Activated CD8-positive, alpha-beta T cell treated with anti-CD3 and anti-CD28 coated beads, Interleukin-2, amount 10 ng/mL, durations not matched to agents 7 days and 5 days (primary cell): ENCODE measurements at regions not wholly inside any gene's neighbourhood (a gene's known extent, or its start where the extent isn't known, plus 50 kb on each side); places are given as distances from the start of the nearest gene placed in this dataset.

Experiments
- ATAC-seq: fragments of 150-1000 bp; cut with Tn5 transposase; one replicate; pipeline ENCODE4 v1.10.0; 2021; ENCODE audit warnings: moderate library complexity
- CTCF ChIA-PET: fragments of 350-600 bp; sonication (Branson Sonifier 250); formaldehyde crosslinking; loops from one replicate; lab custom pipeline; 2021; ENCODE audit warnings: antibody characterized with exemption; lab: Charles Lee
- POLR2A ChIA-PET: fragments of 350-600 bp; sonication (Branson Sonifier 250); formaldehyde crosslinking; loops from one replicate; lab custom pipeline; 2021; ENCODE audit warnings: antibody characterized with exemption; lab: Charles Lee
- DNase-seq: peaks from one replicate; pipeline ENCODE4 v3.0.0-alpha.2; 2020
- H3K27ac Mint-ChIP-seq: one replicate; pipeline ENCODE4 v1.8.0; 2021; ENCODE audit warnings: mild to moderate bottlenecking, mixed read lengths
- H3K27me3 Mint-ChIP-seq: one replicate; pipeline ENCODE4 v1.8.0; 2021; ENCODE audit warnings: low read depth, mixed read lengths
- H3K36me3 Mint-ChIP-seq: one replicate; pipeline ENCODE4 v1.8.0; 2021; ENCODE audit warnings: low read depth, mixed read lengths
- H3K4me1 Mint-ChIP-seq: one replicate; pipeline ENCODE4 v1.8.0; 2021; ENCODE audit warnings: low read depth, mixed read lengths
- H3K4me3 Mint-ChIP-seq: one replicate; pipeline ENCODE4 v1.8.0; 2021; ENCODE audit warnings: mild to moderate bottlenecking, mixed read lengths
- H3K9me3 Mint-ChIP-seq: one replicate; pipeline ENCODE4 v1.8.0; 2022; ENCODE audit warnings: mixed read lengths; ENCODE audit not compliant: insufficient read depth

DNA sequence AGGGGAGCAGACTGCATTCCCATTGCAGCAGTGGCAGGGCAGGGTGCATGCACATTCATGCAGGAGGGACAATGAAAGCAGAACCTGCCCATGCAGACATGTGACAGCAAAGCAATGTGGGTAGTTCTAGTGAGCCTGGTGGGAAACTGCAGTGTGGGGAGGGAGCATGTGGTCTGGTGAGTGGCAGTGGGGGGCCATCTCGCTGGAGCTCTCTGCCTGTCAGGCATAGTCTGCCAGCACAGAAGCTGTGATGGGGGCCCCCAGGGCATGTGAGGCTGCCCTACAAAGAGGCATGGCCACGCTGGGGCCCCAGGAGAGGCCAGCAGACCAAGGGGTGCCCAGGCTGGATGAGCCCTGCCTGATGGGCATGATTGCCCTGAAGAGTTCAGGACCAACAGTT, 579.7 kb downstream of the PTPRC start:
- Mint-ChIP-seq H3K27ac (no peak overlapping the region), H3K27me3 (no peaks in the 10 kb centered on the region), H3K9me3 (peaks cover 4% of the 10 kb centered on the region), H3K4me1 (peaks cover 4% of the 10 kb centered on the region), H3K36me3 (no peaks in the 10 kb centered on the region), H3K4me3 (no peak overlapping the region)
- ATAC-seq (no peak), DNase-seq (no peak)
- POLR2A ChIA-PET = no interaction called here
- CTCF ChIA-PET = interaction anchor here (1.6 kb wide), 1 partner anchor 105 kb away, joined by 6 read pairs; no protein-coding TSS in a partner anchor

DNA sequence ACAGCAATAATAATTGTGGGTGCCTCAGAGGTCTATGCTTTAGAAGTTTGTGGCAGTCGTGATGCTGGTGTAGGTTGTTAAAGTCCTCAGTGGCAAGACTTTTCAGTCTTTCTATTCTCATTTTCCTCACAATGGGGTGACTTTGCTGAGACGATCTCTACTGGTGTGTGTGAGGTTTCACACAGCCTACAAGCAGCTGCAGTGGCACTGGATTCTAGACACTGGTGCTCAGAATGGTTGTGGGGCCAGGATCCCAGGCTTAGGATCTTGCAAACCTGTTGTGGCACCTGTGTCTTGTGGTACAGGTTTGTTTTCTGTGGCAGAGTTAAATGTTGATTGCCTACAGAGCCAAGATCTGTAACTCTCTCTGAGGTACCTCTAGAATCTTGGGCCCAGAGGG, 581.2 kb downstream of the PTPRC start:
- H3K36me3 Mint-ChIP-seq = no peaks in the 10 kb centered on the region
- POLR2A ChIA-PET = interaction anchor here (0.5 kb wide), 1 partner anchor 284 kb away, joined by 3 read pairs; no protein-coding TSS in a partner anchor
- no peak overlapping the region for H3K4me3 Mint-ChIP-seq
- CTCF ChIA-PET = interaction anchor here (2.3 kb wide), 1 partner anchor 23 kb away, joined by 10 read pairs; no protein-coding TSS in a partner anchor
- no peak for DNase-seq
- ATAC-seq = no peak
- no peak overlapping the region for H3K27ac Mint-ChIP-seq
- H3K27me3 Mint-ChIP-seq = no peaks in the 10 kb centered on the region
- H3K9me3 Mint-ChIP-seq = peaks cover 4% of the 10 kb centered on the region
- peaks cover 4% of the 10 kb centered on the region for H3K4me1 Mint-ChIP-seq

- ATAC-seq (no peak), DNase-seq (no peak)
- ChIA-PET CTCF (interaction anchor here (2.3 kb wide), 1 partner anchor 22 kb away, joined by 10 read pairs; no protein-coding TSS in a partner anchor), POLR2A (no interaction called here)
- Mint-ChIP-seq H3K9me3 (peaks cover 4% of the 10 kb centered on the region), H3K4me1 (peaks cover 12% of the 10 kb centered on the region), H3K27ac (no peak overlapping the region), H3K36me3 (peaks cover 2% of the 10 kb centered on the region), H3K27me3 (no peaks in the 10 kb centered on the region), H3K4me3 (no peak overlapping the region)
Observed at GRCh38 chr1:199221371-199222150, 582.7 kb downstream of the PTPRC start.

GRCh38 chr1:199223936-199224335, 585.1 kb downstream of the PTPRC start:
- DNase-seq (no peak), ATAC-seq (no peak)
- ChIA-PET POLR2A (no interaction called here), CTCF (interaction anchor here (1.7 kb wide), 1 partner anchor 111 kb away, joined by 4 read pairs; no protein-coding TSS in a partner anchor)
- peaks cover 10% of the 10 kb centered on the region for H3K4me1 Mint-ChIP-seq
- H3K36me3 Mint-ChIP-seq = peaks cover 2% of the 10 kb centered on the region
- peaks cover 4% of the 10 kb centered on the region for H3K9me3 Mint-ChIP-seq
- no peak overlapping the region for H3K27ac Mint-ChIP-seq
- no peak overlapping the region for H3K4me3 Mint-ChIP-seq
- no peaks in the 10 kb centered on the region for H3K27me3 Mint-ChIP-seq

DNA sequence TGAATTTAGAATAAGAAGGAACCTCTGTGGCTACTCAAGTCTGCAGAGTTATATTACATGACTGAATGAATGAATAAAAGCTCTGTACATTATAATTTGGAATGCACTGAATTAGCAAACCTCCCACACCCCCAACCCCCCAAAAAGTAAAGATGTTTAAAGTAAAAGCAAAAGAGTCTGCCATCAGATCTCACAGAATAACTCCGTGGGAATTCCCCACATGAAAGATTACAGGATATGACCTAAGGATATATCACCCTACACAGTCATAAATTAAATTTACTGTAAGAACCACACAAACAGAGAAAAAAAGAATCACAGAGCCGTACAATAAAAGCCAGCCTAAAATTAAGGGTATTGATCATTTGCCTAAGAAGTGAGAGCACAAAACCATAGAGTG, 587.3 kb downstream of the PTPRC start:
- POLR2A ChIA-PET = interaction anchor here (1.2 kb wide), 1 partner anchor 289 kb away, joined by 3 read pairs; no protein-coding TSS in a partner anchor
- H3K36me3 Mint-ChIP-seq = peaks cover 2% of the 10 kb centered on the region
- peak; percentile 68 for ATAC-seq
- H3K4me3 Mint-ChIP-seq = peak overlapping the region; percentile 9
- DNase-seq = no peak
- peaks cover 4% of the 10 kb centered on the region for H3K9me3 Mint-ChIP-seq
- H3K4me1 Mint-ChIP-seq = peaks cover 10% of the 10 kb centered on the region
- H3K27me3 Mint-ChIP-seq = no peaks in the 10 kb centered on the region
- CTCF ChIA-PET = interaction anchor here (0.8 to 2.2 kb wide), 4 partner anchors 17 to 113 kb away, joined by 4 to 7 read pairs (median 5); no protein-coding TSS in a partner anchor
- H3K27ac Mint-ChIP-seq = peak overlapping the region; percentile 32

GRCh38 chr1:199242147-199242546, 603.3 kb downstream of the PTPRC start:
- ATAC-seq (no peak), DNase-seq (no peak)
- Mint-ChIP-seq H3K4me3 (no peak overlapping the region), H3K9me3 (no peaks in the 10 kb centered on the region), H3K36me3 (peaks cover 4% of the 10 kb centered on the region), H3K27me3 (no peaks in the 10 kb centered on the region), H3K4me1 (peaks cover 20% of the 10 kb centered on the region), H3K27ac (no peak overlapping the region)
- ChIA-PET CTCF (interaction anchor here (0.9 to 3.3 kb wide), 16 partner anchors 11 to 378 kb away, joined by 3 to 16 read pairs (median 4); no protein-coding TSS in a partner anchor), POLR2A (interaction anchor here (1.9 kb wide), 1 partner anchor 305 kb away, joined by 6 read pairs; no protein-coding TSS in a partner anchor)

- ChIA-PET POLR2A (interaction anchor here (0.6 to 1.9 kb wide), 3 partner anchors 201 to 470 kb away, joined by 3 to 6 read pairs (median 3); no protein-coding TSS in a partner anchor), CTCF (interaction anchor here (0.8 to 3.3 kb wide), 25 partner anchors 8 to 486 kb away, joined by 3 to 16 read pairs (median 3); no protein-coding TSS in a partner anchor)
- H3K27me3 Mint-ChIP-seq = peaks cover 3% of the 10 kb centered on the region
- peaks cover 20% of the 10 kb centered on the region for H3K4me1 Mint-ChIP-seq
- DNase-seq (no peak), ATAC-seq (no peak)
- no peak overlapping the region for H3K4me3 Mint-ChIP-seq
- peak overlapping the region; percentile 17 for H3K27ac Mint-ChIP-seq
- peaks cover 4% of the 10 kb centered on the region for H3K36me3 Mint-ChIP-seq
- no peaks in the 10 kb centered on the region for H3K9me3 Mint-ChIP-seq
Observed at GRCh38 chr1:199242601-199243000, 603.8 kb downstream of the PTPRC start.

GRCh38 chr1:199243423-199244061, 604.7 kb downstream of the PTPRC start:
- POLR2A ChIA-PET = interaction anchor here (1.5 to 1.9 kb wide), 2 partner anchors 202 to 307 kb away, joined by 3 to 6 read pairs; no protein-coding TSS in a partner anchor

DNA sequence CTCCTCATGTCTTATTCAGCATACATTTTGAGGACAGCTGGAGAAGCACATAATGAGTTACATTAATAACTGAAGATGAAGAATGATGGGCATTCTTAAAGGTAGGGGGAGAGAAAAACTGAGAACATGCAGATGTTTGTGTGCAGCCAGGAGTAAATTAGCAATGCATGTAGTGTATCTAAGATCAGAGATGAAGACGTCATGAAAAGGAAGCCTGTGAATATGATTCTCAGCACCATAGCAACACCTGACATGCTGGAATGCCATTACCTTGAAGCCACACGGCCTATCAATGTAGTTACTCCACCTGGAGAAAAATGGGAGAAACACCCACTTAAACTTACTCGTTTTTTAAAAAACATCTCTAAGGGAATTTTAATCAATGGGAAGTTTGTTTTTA, 607.1 kb downstream of the PTPRC start:
- peaks cover 19% of the 10 kb centered on the region for H3K27me3 Mint-ChIP-seq
- ATAC-seq (no peak), DNase-seq (no peak)
- ChIA-PET CTCF (no interaction called here), POLR2A (no interaction called here)
- no peaks in the 10 kb centered on the region for H3K9me3 Mint-ChIP-seq
- peaks cover 20% of the 10 kb centered on the region for H3K4me1 Mint-ChIP-seq
- no peak overlapping the region for H3K4me3 Mint-ChIP-seq
- peaks cover 4% of the 10 kb centered on the region for H3K36me3 Mint-ChIP-seq
- no peak overlapping the region for H3K27ac Mint-ChIP-seq

More at GRCh38 chr1:199243423-199244061, 604.7 kb downstream of the PTPRC start:
- no peaks in the 10 kb centered on the region for H3K9me3 Mint-ChIP-seq
- H3K4me3 Mint-ChIP-seq = no peak overlapping the region
- ATAC-seq (peak; percentile 99), DNase-seq (peak; percentile 83)
- peak overlapping the region; percentile 28 for H3K27ac Mint-ChIP-seq
- CTCF ChIA-PET = interaction anchor here (0.6 to 3.3 kb wide), 42 partner anchors 9 to 542 kb away, joined by 3 to 16 read pairs (median 4); no protein-coding TSS in a partner anchor
- H3K36me3 Mint-ChIP-seq = peaks cover 4% of the 10 kb centered on the region
- peaks cover 20% of the 10 kb centered on the region for H3K4me1 Mint-ChIP-seq
- H3K27me3 Mint-ChIP-seq = peaks cover 6% of the 10 kb centered on the region

- peaks cover 4% of the 10 kb centered on the region for H3K36me3 Mint-ChIP-seq
- ATAC-seq (no peak), DNase-seq (no peak)
- no peak overlapping the region for H3K4me3 Mint-ChIP-seq
- ChIA-PET CTCF (no interaction called here), POLR2A (no interaction called here)
- H3K27me3 Mint-ChIP-seq = peaks cover 23% of the 10 kb centered on the region
- peaks cover 19% of the 10 kb centered on the region for H3K4me1 Mint-ChIP-seq
- no peak overlapping the region for H3K27ac Mint-ChIP-seq
- no peaks in the 10 kb centered on the region for H3K9me3 Mint-ChIP-seq
Observed at GRCh38 chr1:199246716-199247115, 607.9 kb downstream of the PTPRC start.

- CTCF ChIA-PET = interaction anchor here (0.6 to 1.2 kb wide), 2 partner anchors 9 to 1565 kb away, joined by 3 read pairs; no protein-coding TSS in a partner anchor
Observed at GRCh38 chr1:199247891-199248290, 609.1 kb downstream of the PTPRC start.

More at GRCh38 chr1:199247891-199248290, 609.1 kb downstream of the PTPRC start:
- ATAC-seq (no peak), DNase-seq (no peak)
- POLR2A ChIA-PET = no interaction called here
- Mint-ChIP-seq H3K4me1 (peaks cover 9% of the 10 kb centered on the region), H3K9me3 (no peaks in the 10 kb centered on the region), H3K4me3 (no peak overlapping the region), H3K27ac (no peak overlapping the region), H3K36me3 (no peaks in the 10 kb centered on the region), H3K27me3 (peaks cover 24% of the 10 kb centered on the region)
